ENCODE measurements at regions not wholly inside any gene's neighbourhood (a gene's known extent, or its start where the extent isn't known, plus 50 kb on each side); places are given as distances from the start of the nearest gene placed in this dataset.

DNA sequence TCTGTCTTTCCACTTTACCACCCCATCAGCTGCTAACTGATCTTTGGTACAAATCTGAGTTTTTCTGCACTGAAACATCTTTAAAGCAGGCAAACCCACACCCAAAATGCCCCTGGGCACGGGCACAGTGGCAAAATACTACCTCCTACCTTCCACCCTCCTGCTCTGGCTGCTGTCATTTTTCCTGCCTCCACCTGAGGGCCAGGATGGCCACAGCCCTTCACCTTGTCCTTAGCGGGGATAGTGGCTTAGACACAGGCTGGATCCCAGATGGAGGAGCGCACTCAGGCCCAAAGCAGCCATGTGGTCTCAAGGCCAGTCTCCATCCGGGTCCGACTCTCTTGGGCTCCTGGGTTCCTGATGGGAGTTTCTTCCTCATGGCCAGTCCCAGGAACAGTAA lies 98.3 kb downstream of the HIF1AN start:
- H3K36me3 ChIP-seq (replicated peaks in 1 of 2; ENCODE audit: control insufficient read depth in 1 of 2, insufficient read depth in 2 of 2, low read length in 2 of 2) = no peaks in the 10 kb centered on the region
- no peak overlapping the region for H3K27ac ChIP-seq (ENCODE audit: extremely low read length, insufficient read depth, low read length)
- no peaks in the 10 kb centered on the region for H3K4me1 ChIP-seq (ENCODE audit: insufficient read depth, low read length)
- no TSS peak for BruUV-seq (replicated peaks)
- TF ChIP-seq HNRNPK (IDR thresholded peaks at IDR 0.05; ENCODE audit: low read depth, low read length, poor library complexity, severe bottlenecking) (no peak), NONO (IDR thresholded peaks at IDR 0.05) (no peak), NONO (CRISPR knock-in tag; conservative IDR thresholded peaks at IDR 0.05) (no peak), ZNF614 (CRISPR knock-in tag; IDR thresholded peaks at IDR 0.05; ENCODE audit: borderline replicate concordance) (no peak), KAT7 (CRISPR knock-in tag; IDR thresholded peaks at IDR 0.05; ENCODE audit: borderline replicate concordance) (no peak), ATF7-NPFF (CRISPR knock-in tag; IDR thresholded peaks at IDR 0.05; ENCODE audit: low read depth) (no peak), SMYD3 (CRISPR knock-in tag; IDR thresholded peaks at IDR 0.05) (no peak)
- TF ChIP-seq, protein P1, sequence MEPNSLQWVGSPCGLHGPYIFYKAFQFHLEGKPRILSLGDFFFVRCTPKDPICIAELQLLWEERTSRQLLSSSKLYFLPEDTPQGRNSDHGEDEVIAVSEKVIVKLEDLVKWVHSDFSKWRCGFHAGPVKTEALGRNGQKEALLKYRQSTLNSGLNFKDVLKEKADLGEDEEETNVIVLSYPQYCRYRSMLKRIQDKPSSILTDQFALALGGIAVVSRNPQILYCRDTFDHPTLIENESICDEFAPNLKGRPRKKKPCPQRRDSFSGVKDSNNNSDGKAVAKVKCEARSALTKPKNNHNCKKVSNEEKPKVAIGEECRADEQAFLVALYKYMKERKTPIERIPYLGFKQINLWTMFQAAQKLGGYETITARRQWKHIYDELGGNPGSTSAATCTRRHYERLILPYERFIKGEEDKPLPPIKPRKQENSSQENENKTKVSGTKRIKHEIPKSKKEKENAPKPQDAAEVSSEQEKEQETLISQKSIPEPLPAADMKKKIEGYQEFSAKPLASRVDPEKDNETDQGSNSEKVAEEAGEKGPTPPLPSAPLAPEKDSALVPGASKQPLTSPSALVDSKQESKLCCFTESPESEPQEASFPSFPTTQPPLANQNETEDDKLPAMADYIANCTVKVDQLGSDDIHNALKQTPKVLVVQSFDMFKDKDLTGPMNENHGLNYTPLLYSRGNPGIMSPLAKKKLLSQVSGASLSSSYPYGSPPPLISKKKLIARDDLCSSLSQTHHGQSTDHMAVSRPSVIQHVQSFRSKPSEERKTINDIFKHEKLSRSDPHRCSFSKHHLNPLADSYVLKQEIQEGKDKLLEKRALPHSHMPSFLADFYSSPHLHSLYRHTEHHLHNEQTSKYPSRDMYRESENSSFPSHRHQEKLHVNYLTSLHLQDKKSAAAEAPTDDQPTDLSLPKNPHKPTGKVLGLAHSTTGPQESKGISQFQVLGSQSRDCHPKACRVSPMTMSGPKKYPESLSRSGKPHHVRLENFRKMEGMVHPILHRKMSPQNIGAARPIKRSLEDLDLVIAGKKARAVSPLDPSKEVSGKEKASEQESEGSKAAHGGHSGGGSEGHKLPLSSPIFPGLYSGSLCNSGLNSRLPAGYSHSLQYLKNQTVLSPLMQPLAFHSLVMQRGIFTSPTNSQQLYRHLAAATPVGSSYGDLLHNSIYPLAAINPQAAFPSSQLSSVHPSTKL (CRISPR knock-in tag; IDR thresholded peaks at IDR 0.05) = no peak
- TF ChIP-seq, protein P2, sequence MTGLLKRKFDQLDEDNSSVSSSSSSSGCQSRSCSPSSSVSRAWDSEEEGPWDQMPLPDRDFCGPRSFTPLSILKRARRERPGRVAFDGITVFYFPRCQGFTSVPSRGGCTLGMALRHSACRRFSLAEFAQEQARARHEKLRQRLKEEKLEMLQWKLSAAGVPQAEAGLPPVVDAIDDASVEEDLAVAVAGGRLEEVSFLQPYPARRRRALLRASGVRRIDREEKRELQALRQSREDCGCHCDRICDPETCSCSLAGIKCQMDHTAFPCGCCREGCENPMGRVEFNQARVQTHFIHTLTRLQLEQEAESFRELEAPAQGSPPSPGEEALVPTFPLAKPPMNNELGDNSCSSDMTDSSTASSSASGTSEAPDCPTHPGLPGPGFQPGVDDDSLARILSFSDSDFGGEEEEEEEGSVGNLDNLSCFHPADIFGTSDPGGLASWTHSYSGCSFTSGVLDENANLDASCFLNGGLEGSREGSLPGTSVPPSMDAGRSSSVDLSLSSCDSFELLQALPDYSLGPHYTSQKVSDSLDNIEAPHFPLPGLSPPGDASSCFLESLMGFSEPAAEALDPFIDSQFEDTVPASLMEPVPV (CRISPR knock-in tag; IDR thresholded peaks at IDR 0.05) = no peak
- H3K9me3 ChIP-seq (ENCODE audit: low read length) = no peaks in the 10 kb centered on the region
- intact Hi-C loops (cut with micrococcal nuclease; ENCODE audit: unreplicated experiment) (no loop called here), in situ Hi-C loops (cut with HindIII; ENCODE audit: extremely low pct_ligation_motif_present, low pct_unique_long_range_greater_than_20kb) (no loop called here)
- H4K20me1 ChIP-seq (ENCODE audit: insufficient read depth, low read length) = no peaks in the 10 kb centered on the region
- no peaks in the 10 kb centered on the region for H3K79me2 ChIP-seq (ENCODE audit: insufficient read depth, low read length)
- ChIA-PET CTCF (ENCODE audit: low intra/inter-chr PET ratio, low total read pairs) (no interaction called here), POLR2A (no interaction called here)
- H3K9ac ChIP-seq (ENCODE audit: insufficient read depth, low read depth, low read length) = no peak overlapping the region
- peaks cover 4 to 37% of the 10 kb centered on the region in 2 experiments; a peak in 4 of 5 replicates for H3K27me3 ChIP-seq (ENCODE audit: control insufficient read depth in 1 of 2, insufficient read depth in 2 of 2, low read length in 2 of 2)
- peak; percentile 54 for ATAC-seq
- no peak for FAIRE-seq
- H2AFZ ChIP-seq (ENCODE audit: low read length) = no peak overlapping the region
- WGBS (ENCODE audit: low lambda C conversion rate) = 19% methylated on average over 4 of the region's 5 CpGs
- no peak overlapping the region for H3K4me2 ChIP-seq (ENCODE audit: low read depth, low read length)
- no peak for DNase-seq (ENCODE audit: low spot score)
- no peak overlapping the region for H3K4me3 ChIP-seq (replicated peaks in 1 of 3; ENCODE audit: insufficient read depth in 1 of 3, low read depth in 2 of 3, low read length in 3 of 3)

Measured in HepG2 (cell line).